Panc1 (cell line): ENCODE measurements at regions not wholly inside any gene's neighbourhood (a gene's known extent, or its start where the extent isn't known, plus 50 kb on each side); places are given as distances from the start of the nearest gene placed in this dataset.
"Not testable (repeated sequence)": the region's sequence is repeated elsewhere in the genome, so short reads cannot be mapped to it uniquely, and the experiment has no call there.

Experiments used
- ATAC-seq: fragments of 200-7000 bp; cut with Tn5 transposase; 2 replicates; pipeline ENCODE4 v1.9.1; 2020; ENCODE audit warnings: mild to moderate bottlenecking, moderate library complexity
- BruUV-seq: library from RNA; stranded (reverse); fragments of 400-500 nt; replicated peaks from 2 replicates; lab custom pipeline; 2021; lab: Mats Ljungman, UMichigan
- CTCF ChIA-PET: fragments of 300-600 bp; sonication (Branson Sonifier 250); formaldehyde crosslinking; loops from one replicate; lab custom pipeline; 2022; ENCODE audit warnings: antibody characterized with exemption; lab: Charles Lee
- POLR2A ChIA-PET: fragments of 300-600 bp; sonication (Branson Sonifier 250); formaldehyde crosslinking; loops from one replicate; lab custom pipeline; 2022; ENCODE audit warnings: antibody characterized with exemption; lab: Charles Lee
- DNase-seq: peaks from one replicate; pipeline ENCODE4 v3.0.0-alpha.2; 2010; ENCODE audit warnings: low read depth, low spot score
- H3K27ac ChIP-seq: 2 replicates; pipeline ENCODE4 v1.5.1; 2011; ENCODE audit warnings: mild to moderate bottlenecking, low read length, inconsistent platforms
- H3K27me3 ChIP-seq: fragments of 200-500 bp; sonication (Bioruptor generic); 2 replicates; pipeline ENCODE4 v1.6.0; 2014; ENCODE audit warnings: low read length, inconsistent platforms; ENCODE audit not compliant: control insufficient read depth, insufficient read depth
- H3K36me3 ChIP-seq: fragments of 200-500 bp; sonication (Bioruptor generic); 2 replicates; pipeline ENCODE4 v1.5.1; 2014; ENCODE audit warnings: inconsistent platforms, mild to moderate bottlenecking, low read length, moderate library complexity; ENCODE audit not compliant: control insufficient read depth, insufficient read depth
- H3K4me1 ChIP-seq: 2 replicates; pipeline ENCODE4 v1.5.1; 2011; ENCODE audit warnings: inconsistent platforms, mild to moderate bottlenecking, low read length, moderate library complexity; ENCODE audit not compliant: control insufficient read depth, insufficient read depth
- H3K4me3 ChIP-seq, 2 experiments: 2 replicates each; pipeline ENCODE4 v1.5.1; 2011 to 2012; ENCODE audit warnings: low read depth in 2 of 2, low read length in 2 of 2, mild to moderate bottlenecking in 2 of 2, inconsistent platforms in 1 of 2, moderate library complexity in 1 of 2
- H3K9me3 ChIP-seq: fragments of 200-500 bp; sonication (Bioruptor generic); 2 replicates; pipeline ENCODE4 v1.5.1; 2014; ENCODE audit warnings: low read depth, mild to moderate bottlenecking, inconsistent platforms, low read length, moderate library complexity; ENCODE audit not compliant: control insufficient read depth, insufficient read depth
- POLR2AphosphoS5 ChIP-seq: IDR thresholded peaks from 2 replicates; pipeline ENCODE4 v1.6.1; 2012; ENCODE audit warnings: mild to moderate bottlenecking, low read depth, low read length, moderate library complexity
- SIN3A ChIP-seq: IDR thresholded peaks from 2 replicates; pipeline ENCODE4 v1.6.1; 2012; ENCODE audit warnings: low read depth, mild to moderate bottlenecking, low read length, moderate library complexity, borderline replicate concordance; ENCODE audit not compliant: insufficient read depth
- TCF7L2 ChIP-seq: IDR thresholded peaks from 2 replicates; pipeline ENCODE4 v1.6.1; 2011; ENCODE audit warnings: mild to moderate bottlenecking, low read depth, low read length, inconsistent platforms
- in situ Hi-C: cut with HindIII; loops from 2 replicates; pipeline ENCODE4 v1.10.0; 2016; ENCODE audit warnings: low sequenced_read_pairs, low pct_unique_long_range_greater_than_20kb
- intact Hi-C: fragments of 100-400 bp; cut with micrococcal nuclease; formaldehyde crosslinking; loops from one replicate; pipeline ENCODE4 v1.10.0; 2022; ENCODE audit not compliant: unreplicated experiment
- TF ChIP-seq, protein P1 (sequence below), 2 experiments: IDR thresholded peaks; 2 replicates each; pipeline ENCODE4 v1.6.1; 2011 to 2012; ENCODE audit warnings: low read depth in 2 of 2, control low read depth in 1 of 2, low read length in 1 of 2, mild to moderate bottlenecking in 1 of 2, moderate library complexity in 1 of 2; ENCODE audit not compliant: insufficient read depth in 1 of 2
- TF ChIP-seq, protein P2 (sequence below): fragments of 450-650 bp; IDR thresholded peaks from 2 replicates; pipeline ENCODE4 v1.5.1; 2017; ENCODE audit warnings: mild to moderate bottlenecking

DNA sequence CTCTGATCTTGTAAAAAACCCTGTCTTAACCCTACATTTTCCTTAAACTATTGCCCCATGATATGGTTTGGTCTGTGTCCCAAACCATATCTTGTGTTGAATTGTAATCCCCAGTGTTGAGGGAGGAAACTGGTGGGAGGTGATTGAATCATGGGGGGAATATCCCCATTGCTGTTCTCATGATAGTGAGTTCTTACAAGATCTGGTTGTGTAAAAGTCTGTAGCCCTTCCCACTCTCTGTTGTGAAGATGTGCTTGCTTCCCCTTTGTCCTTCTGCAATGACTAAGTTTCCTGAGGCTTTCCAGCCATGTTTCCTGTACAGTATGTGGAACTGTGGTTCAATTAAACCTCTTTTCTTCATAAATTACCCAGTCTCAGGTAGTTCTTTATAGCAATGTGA lies 881.4 kb downstream of the DIPK2A start:
- no TSS peak for BruUV-seq
- in situ Hi-C loops: no loop called here

DNA sequence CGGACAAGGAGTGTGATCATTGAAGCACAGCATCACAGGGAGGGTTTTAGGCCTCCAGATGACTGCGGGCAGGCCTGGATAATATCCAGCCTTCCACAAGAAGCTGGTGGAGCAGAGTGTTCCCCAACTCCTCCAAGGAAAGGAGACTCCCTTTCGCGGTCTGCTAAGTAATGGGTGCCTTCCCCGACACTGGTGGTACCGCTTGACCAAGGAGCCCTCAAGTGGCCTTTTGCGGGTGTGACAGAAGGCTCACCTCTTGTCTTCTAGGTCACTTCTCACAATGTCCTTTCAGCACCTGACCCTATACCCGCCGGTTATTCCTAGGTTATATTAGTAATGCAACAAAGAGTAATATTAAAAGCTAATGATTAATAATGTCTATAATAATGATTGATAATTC lies 882.4 kb downstream of the DIPK2A start:
- intact Hi-C loops, DNase-seq, ATAC-seq, in situ Hi-C loops, CTCF ChIA-PET, BruUV-seq, H3K36me3 ChIP-seq, H3K4me3 ChIP-seq, POLR2A ChIA-PET, H3K27me3 ChIP-seq, H3K27ac ChIP-seq, H3K4me1 ChIP-seq, H3K9me3 ChIP-seq: not testable (repeated sequence)

More for the DNA sequence above, 881.4 kb downstream of the DIPK2A start:
- ChIA-PET POLR2A (no interaction called here), CTCF (no interaction called here)
- intact Hi-C loops: no loop called here
- H3K36me3 ChIP-seq: no peaks in the 10 kb centered on the region
- H3K9me3 ChIP-seq: no peaks in the 10 kb centered on the region
- H3K4me1 ChIP-seq: no peaks in the 10 kb centered on the region
- no peak overlapping the region for H3K27ac ChIP-seq
- DNase-seq (no peak), ATAC-seq (no peak)
- TF ChIP-seq, protein P1, sequence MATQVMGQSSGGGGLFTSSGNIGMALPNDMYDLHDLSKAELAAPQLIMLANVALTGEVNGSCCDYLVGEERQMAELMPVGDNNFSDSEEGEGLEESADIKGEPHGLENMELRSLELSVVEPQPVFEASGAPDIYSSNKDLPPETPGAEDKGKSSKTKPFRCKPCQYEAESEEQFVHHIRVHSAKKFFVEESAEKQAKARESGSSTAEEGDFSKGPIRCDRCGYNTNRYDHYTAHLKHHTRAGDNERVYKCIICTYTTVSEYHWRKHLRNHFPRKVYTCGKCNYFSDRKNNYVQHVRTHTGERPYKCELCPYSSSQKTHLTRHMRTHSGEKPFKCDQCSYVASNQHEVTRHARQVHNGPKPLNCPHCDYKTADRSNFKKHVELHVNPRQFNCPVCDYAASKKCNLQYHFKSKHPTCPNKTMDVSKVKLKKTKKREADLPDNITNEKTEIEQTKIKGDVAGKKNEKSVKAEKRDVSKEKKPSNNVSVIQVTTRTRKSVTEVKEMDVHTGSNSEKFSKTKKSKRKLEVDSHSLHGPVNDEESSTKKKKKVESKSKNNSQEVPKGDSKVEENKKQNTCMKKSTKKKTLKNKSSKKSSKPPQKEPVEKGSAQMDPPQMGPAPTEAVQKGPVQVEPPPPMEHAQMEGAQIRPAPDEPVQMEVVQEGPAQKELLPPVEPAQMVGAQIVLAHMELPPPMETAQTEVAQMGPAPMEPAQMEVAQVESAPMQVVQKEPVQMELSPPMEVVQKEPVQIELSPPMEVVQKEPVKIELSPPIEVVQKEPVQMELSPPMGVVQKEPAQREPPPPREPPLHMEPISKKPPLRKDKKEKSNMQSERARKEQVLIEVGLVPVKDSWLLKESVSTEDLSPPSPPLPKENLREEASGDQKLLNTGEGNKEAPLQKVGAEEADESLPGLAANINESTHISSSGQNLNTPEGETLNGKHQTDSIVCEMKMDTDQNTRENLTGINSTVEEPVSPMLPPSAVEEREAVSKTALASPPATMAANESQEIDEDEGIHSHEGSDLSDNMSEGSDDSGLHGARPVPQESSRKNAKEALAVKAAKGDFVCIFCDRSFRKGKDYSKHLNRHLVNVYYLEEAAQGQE (IDR thresholded peaks at IDR 0.05; ENCODE audit: insufficient read depth in 1 of 2, low read depth in 2 of 2, low read length in 1 of 2): no peak
- TF ChIP-seq SIN3A (no peak), POLR2AphosphoS5 (no peak), TCF7L2 (no peak)
- TF ChIP-seq, protein P2, sequence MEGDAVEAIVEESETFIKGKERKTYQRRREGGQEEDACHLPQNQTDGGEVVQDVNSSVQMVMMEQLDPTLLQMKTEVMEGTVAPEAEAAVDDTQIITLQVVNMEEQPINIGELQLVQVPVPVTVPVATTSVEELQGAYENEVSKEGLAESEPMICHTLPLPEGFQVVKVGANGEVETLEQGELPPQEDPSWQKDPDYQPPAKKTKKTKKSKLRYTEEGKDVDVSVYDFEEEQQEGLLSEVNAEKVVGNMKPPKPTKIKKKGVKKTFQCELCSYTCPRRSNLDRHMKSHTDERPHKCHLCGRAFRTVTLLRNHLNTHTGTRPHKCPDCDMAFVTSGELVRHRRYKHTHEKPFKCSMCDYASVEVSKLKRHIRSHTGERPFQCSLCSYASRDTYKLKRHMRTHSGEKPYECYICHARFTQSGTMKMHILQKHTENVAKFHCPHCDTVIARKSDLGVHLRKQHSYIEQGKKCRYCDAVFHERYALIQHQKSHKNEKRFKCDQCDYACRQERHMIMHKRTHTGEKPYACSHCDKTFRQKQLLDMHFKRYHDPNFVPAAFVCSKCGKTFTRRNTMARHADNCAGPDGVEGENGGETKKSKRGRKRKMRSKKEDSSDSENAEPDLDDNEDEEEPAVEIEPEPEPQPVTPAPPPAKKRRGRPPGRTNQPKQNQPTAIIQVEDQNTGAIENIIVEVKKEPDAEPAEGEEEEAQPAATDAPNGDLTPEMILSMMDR: no peak
- no peak overlapping the region for H3K4me3 ChIP-seq
- H3K27me3 ChIP-seq: no peaks in the 10 kb centered on the region

DNA sequence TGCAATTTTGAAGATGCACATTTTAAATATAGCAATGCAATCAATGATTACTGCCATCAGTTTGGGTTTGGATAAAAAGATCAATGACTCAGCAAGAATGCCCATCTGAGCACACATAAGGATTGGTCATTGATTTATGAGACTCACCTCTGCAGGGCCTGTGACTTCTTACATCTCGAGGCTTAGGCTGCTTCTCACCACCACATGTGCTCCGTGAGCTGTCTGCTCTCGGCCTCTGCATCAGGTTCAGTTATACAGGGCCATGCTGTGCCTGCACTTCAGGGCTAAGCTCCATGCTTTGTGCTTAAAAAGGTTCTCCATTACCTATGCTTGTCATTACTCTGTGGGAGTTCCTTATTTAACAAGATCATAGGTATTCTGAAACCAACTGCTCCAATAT lies 887.5 kb downstream of the DIPK2A start:
- intact Hi-C loops: no loop called here
- TF ChIP-seq POLR2AphosphoS5: no peak
- no peak for TF ChIP-seq TCF7L2
- TF ChIP-seq, protein P1 (IDR thresholded peaks at IDR 0.05; ENCODE audit: insufficient read depth in 1 of 2, low read depth in 2 of 2, low read length in 1 of 2): no peak
- no peak for TF ChIP-seq SIN3A
- TF ChIP-seq, protein P2: no peak
- H3K4me1 ChIP-seq: no peaks in the 10 kb centered on the region
- in situ Hi-C loops: no loop called here
- H3K36me3 ChIP-seq: no peaks in the 10 kb centered on the region
- H3K27ac ChIP-seq: no peak overlapping the region
- no peaks in the 10 kb centered on the region for H3K9me3 ChIP-seq
- POLR2A ChIA-PET: no interaction called here
- BruUV-seq: no TSS peak
- no peak for ATAC-seq
- CTCF ChIA-PET: no interaction called here
- no peak for DNase-seq
- no peaks in the 10 kb centered on the region for H3K27me3 ChIP-seq
- no peak overlapping the region for H3K4me3 ChIP-seq
